SK-N-SH treated with all-trans-retinoic acid at 6 μM for 48 hours (cell line): ENCODE measurements at regions not wholly inside any gene's neighbourhood (a gene's known extent, or its start where the extent isn't known, plus 50 kb on each side); places are given as distances from the start of the nearest gene placed in this dataset.

Experiments
- ATAC-seq: fragments of 200-7000 bp; cut with Tn5 transposase; 3 replicates; pipeline ENCODE4 v1.9.1; 2020; ENCODE audit warnings: mild to moderate bottlenecking, moderate library complexity
- ARNTL ChIP-seq: fragments of 450-650 bp; formaldehyde crosslinking; IDR thresholded peaks from 2 replicates; pipeline ENCODE4 v1.5.0; 2020; ENCODE audit warnings: low read depth, mild to moderate bottlenecking, moderate library complexity, borderline replicate concordance
- CSDC2 ChIP-seq: fragments of 250-450 bp; sonication (Bioruptor Pico); IDR thresholded peaks from 2 replicates; pipeline ENCODE4 v1.5.0; 2020; ENCODE audit warnings: mild to moderate bottlenecking, moderate library complexity
- GLIS3 ChIP-seq: fragments of 250-450 bp; sonication (Bioruptor Pico); IDR thresholded peaks from 2 replicates; pipeline ENCODE4 v1.5.0; 2020; ENCODE audit warnings: mild to moderate bottlenecking, moderate library complexity
- ISL1 ChIP-seq: fragments of 250-450 bp; sonication (Bioruptor Pico); IDR thresholded peaks from 2 replicates; pipeline ENCODE4 v2.1.2; 2022; ENCODE audit warnings: mild to moderate bottlenecking, moderate library complexity
- OSR1 ChIP-seq: fragments of 250-450 bp; sonication (Bioruptor Pico); IDR thresholded peaks from 2 replicates; pipeline ENCODE4 v1.8.0; 2022; ENCODE audit warnings: moderate library complexity, mild to moderate bottlenecking, inconsistent platforms
- PPARA ChIP-seq: fragments of 250-450 bp; sonication (Bioruptor Pico); IDR thresholded peaks from 2 replicates; pipeline ENCODE4 v1.5.0; 2020; ENCODE audit warnings: mild to moderate bottlenecking, borderline replicate concordance
- TCF4 ChIP-seq: fragments of 250-450 bp; sonication (Bioruptor Pico); IDR thresholded peaks from 2 replicates; pipeline ENCODE4 v1.8.0; 2021; ENCODE audit warnings: mild to moderate bottlenecking, moderate library complexity, borderline replicate concordance
- TOX ChIP-seq: fragments of 250-450 bp; sonication (Bioruptor Pico); IDR thresholded peaks from 2 replicates; pipeline ENCODE4 v1.8.0; 2021; ENCODE audit warnings: mild to moderate bottlenecking, moderate library complexity, borderline replicate concordance
- ZC3H10 ChIP-seq: fragments of 250-450 bp; sonication (Bioruptor Pico); IDR thresholded peaks from 2 replicates; pipeline ENCODE4 v1.5.1; 2021; ENCODE audit warnings: mild to moderate bottlenecking, moderate library complexity
- ZFP3 ChIP-seq: fragments of 250-450 bp; sonication (Bioruptor Pico); IDR thresholded peaks from 2 replicates; pipeline ENCODE4 v1.5.0; 2020; ENCODE audit warnings: mild to moderate bottlenecking, moderate library complexity
- ZFP30 ChIP-seq: fragments of 450-650 bp; formaldehyde crosslinking; IDR thresholded peaks from 2 replicates; pipeline ENCODE4 v1.5.0; 2022; ENCODE audit warnings: mild to moderate bottlenecking, moderate library complexity
- ZNF565 ChIP-seq: fragments of 450-650 bp; formaldehyde crosslinking; conservative IDR thresholded peaks from 2 replicates; pipeline ENCODE4 v1.5.0; 2020; ENCODE audit warnings: low read depth, mild to moderate bottlenecking, moderate library complexity
- ZNF70 ChIP-seq: fragments of 450-650 bp; formaldehyde crosslinking; IDR thresholded peaks from 2 replicates; pipeline ENCODE4 v1.5.0; 2020; ENCODE audit warnings: mild to moderate bottlenecking, moderate library complexity
- TF ChIP-seq, protein P1 (sequence below): fragments of 250-450 bp; sonication (Bioruptor Pico); IDR thresholded peaks from 2 replicates; pipeline ENCODE4 v1.5.0; 2020; ENCODE audit warnings: mild to moderate bottlenecking, moderate library complexity
- TF ChIP-seq, protein P2 (sequence below): fragments of 250-450 bp; sonication (Bioruptor Pico); IDR thresholded peaks from 2 replicates; pipeline ENCODE4 v1.5.1; 2020; ENCODE audit warnings: low read depth, mild to moderate bottlenecking, moderate library complexity
- TF ChIP-seq, protein P3 (sequence below): fragments of 250-450 bp; sonication (Bioruptor Pico); IDR thresholded peaks from 2 replicates; pipeline ENCODE4 v1.8.0; 2021; ENCODE audit warnings: low read depth, mild to moderate bottlenecking, moderate library complexity, borderline replicate concordance

DNA sequence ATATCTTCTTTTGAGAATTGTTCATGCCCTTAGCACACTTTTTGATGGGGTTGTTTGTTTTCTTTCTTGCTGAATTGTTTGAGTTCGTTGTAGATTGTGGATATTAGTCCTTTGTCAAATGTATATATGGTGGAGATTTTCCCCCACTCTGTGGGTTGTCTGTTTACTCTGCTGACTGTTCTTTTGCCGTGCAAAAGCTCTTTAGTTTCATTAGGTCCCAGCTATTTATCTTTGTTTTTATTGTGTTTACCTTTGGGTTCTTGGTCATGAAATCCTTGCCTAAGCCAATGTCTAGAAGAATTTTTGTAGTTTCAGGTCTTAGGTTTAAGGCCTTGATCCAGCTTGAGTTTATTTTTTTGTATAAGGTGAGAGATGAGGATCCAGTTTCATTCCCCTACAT, 1372.6 kb upstream of the TENM3 start (continued):
- TF ChIP-seq, protein P1, sequence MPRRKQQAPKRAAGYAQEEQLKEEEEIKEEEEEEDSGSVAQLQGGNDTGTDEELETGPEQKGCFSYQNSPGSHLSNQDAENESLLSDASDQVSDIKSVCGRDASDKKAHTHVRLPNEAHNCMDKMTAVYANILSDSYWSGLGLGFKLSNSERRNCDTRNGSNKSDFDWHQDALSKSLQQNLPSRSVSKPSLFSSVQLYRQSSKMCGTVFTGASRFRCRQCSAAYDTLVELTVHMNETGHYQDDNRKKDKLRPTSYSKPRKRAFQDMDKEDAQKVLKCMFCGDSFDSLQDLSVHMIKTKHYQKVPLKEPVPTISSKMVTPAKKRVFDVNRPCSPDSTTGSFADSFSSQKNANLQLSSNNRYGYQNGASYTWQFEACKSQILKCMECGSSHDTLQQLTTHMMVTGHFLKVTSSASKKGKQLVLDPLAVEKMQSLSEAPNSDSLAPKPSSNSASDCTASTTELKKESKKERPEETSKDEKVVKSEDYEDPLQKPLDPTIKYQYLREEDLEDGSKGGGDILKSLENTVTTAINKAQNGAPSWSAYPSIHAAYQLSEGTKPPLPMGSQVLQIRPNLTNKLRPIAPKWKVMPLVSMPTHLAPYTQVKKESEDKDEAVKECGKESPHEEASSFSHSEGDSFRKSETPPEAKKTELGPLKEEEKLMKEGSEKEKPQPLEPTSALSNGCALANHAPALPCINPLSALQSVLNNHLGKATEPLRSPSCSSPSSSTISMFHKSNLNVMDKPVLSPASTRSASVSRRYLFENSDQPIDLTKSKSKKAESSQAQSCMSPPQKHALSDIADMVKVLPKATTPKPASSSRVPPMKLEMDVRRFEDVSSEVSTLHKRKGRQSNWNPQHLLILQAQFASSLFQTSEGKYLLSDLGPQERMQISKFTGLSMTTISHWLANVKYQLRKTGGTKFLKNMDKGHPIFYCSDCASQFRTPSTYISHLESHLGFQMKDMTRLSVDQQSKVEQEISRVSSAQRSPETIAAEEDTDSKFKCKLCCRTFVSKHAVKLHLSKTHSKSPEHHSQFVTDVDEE (CRISPR knock-in tag), result no peak

DNA sequence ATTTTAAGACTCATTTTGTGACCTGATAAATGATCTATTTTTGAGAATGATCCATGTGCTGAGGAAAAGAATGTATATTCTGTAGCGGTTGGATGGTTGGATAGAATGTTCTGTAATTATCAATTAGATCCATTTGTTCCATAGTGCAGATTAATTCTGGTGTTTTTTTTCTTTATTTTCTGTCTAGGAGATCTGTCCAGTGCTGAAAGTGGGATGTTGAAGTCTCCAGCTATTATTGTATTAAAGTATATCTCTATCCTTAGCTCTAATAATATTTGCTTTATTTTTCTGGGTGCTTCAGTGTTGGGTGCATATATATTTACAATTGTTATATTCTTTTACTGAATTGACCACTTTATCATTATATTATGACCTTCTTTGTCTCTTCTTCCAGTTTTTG, 1344.9 kb upstream of the TENM3 start:
- ATAC-seq, result no peak
- TF ChIP-seq, protein P1 (CRISPR knock-in tag), result no peak
- TF ChIP-seq PPARA (CRISPR knock-in tag) (no peak), ZC3H10 (CRISPR knock-in tag) (no peak), ARNTL (CRISPR knock-in tag) (no peak), GLIS3 (no peak), TOX (CRISPR knock-in tag) (no peak)

DNA sequence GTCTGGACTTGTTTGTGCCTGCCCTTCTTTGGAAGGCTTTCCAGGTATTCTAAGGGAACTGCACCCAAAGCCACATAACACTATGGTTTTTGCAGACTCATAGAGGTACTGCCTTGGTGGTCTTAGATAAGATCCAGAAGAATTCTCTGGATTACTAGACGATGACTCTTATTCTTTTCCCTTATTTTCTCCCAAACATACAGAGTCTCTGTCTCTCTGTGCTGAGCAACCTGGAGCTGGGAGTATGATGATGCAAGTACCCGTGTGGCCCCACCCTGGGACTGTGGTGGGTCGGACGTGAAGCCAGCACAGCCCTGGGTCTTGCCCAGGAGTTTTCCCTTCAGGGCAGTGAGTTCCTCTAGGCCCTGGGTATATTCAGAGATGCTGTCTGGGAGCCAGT, 1342.4 kb upstream of the TENM3 start:
- no peak for TF ChIP-seq ARNTL (CRISPR knock-in tag)
- TF ChIP-seq TCF4 (CRISPR knock-in tag), result no peak
- TF ChIP-seq ZNF565, result no peak
- no peak for TF ChIP-seq ISL1 (CRISPR knock-in tag)
- TF ChIP-seq, protein P2, sequence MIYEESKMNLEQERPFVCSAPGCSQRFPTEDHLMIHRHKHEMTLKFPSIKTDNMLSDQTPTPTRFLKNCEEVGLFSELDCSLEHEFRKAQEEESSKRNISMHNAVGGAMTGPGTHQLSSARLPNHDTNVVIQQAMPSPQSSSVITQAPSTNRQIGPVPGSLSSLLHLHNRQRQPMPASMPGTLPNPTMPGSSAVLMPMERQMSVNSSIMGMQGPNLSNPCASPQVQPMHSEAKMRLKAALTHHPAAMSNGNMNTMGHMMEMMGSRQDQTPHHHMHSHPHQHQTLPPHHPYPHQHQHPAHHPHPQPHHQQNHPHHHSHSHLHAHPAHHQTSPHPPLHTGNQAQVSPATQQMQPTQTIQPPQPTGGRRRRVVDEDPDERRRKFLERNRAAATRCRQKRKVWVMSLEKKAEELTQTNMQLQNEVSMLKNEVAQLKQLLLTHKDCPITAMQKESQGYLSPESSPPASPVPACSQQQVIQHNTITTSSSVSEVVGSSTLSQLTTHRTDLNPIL (CRISPR knock-in tag), result no peak
- no peak for TF ChIP-seq CSDC2 (CRISPR knock-in tag)
- TF ChIP-seq, all 23 proteins: peak for 0
- no peak for ATAC-seq

- ATAC-seq, result no peak
- TF ChIP-seq ZFP30 (CRISPR knock-in tag), result no peak
- TF ChIP-seq, protein P3, sequence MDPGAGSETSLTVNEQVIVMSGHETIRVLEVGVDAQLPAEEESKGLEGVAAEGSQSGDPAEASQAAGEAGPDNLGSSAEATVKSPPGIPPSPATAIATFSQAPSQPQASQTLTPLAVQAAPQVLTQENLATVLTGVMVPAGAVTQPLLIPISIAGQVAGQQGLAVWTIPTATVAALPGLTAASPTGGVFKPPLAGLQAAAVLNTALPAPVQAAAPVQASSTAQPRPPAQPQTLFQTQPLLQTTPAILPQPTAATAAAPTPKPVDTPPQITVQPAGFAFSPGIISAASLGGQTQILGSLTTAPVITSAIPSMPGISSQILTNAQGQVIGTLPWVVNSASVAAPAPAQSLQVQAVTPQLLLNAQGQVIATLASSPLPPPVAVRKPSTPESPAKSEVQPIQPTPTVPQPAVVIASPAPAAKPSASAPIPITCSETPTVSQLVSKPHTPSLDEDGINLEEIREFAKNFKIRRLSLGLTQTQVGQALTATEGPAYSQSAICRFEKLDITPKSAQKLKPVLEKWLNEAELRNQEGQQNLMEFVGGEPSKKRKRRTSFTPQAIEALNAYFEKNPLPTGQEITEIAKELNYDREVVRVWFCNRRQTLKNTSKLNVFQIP, result no peak
- no peak for TF ChIP-seq OSR1 (CRISPR knock-in tag)
- no peak for TF ChIP-seq ZC3H10 (CRISPR knock-in tag)
- no peak for TF ChIP-seq TOX (CRISPR knock-in tag)
- TF ChIP-seq ZFP3 (CRISPR knock-in tag), result no peak
- TF ChIP-seq, all 23 proteins: peak for 0
Observed at GRCh38 chr4:180909279-180909678, 1333.9 kb upstream of the TENM3 start.

DNA sequence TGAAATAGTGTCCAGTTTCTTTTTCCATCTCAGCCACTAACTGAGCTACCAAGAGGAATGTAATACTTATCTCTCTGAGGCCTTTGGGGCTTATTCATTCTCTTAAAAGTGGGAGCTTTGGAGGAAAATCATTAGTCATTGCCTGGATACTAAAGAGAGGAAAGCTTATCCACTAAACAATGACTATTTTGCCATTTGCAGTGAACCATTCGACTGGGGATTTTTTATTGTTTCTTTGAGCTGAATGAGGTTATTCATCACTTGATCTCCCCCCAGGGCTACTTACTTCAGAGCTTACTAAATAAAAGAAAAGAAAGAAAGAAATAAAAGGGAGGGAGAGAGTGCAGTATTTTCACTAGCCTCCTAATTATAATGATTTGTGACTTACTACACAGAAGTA, 1329.5 kb upstream of the TENM3 start:
- TF ChIP-seq CSDC2 (CRISPR knock-in tag), result no peak
- TF ChIP-seq ISL1 (CRISPR knock-in tag), result peak; percentile 33; the same call in 1 of the 2 replicates
- ATAC-seq, result no peak

- TF ChIP-seq ISL1 (CRISPR knock-in tag) (0 out of 2 replicates have a peak, but pooled peaks have one; percentile 22), ZNF70 (CRISPR knock-in tag) (no peak)
Observed at GRCh38 chr4:180923486-180923885, 1319.7 kb upstream of the TENM3 start.

More at GRCh38 chr4:180923486-180923885, 1319.7 kb upstream of the TENM3 start:
- ATAC-seq, result no peak
